HG03280 (cell line): ENCODE measurements at regions not wholly inside any gene's neighbourhood (a gene's known extent, or its start where the extent isn't known, plus 50 kb on each side); places are given as distances from the start of the nearest gene placed in this dataset.

Experiments used
- ATAC-seq: cut with Tn5 transposase; IDR thresholded peaks from one replicate; pipeline ENCODE4 v1.9.1; 2021; ENCODE audit warnings: mild to moderate bottlenecking, moderate library complexity; ENCODE audit not compliant: unreplicated experiment

- ATAC-seq, result no peak
Observed at GRCh38 chr2:84290537-84290936, 168.5 kb downstream of the SUCLG1 start.

GRCh38 chr2:84288293-84288692 lies 170.8 kb downstream of the SUCLG1 start:
- ATAC-seq, result no peak

- no peak for ATAC-seq
Observed at GRCh38 chr2:84286878-84287277, 172.2 kb downstream of the SUCLG1 start.

DNA sequence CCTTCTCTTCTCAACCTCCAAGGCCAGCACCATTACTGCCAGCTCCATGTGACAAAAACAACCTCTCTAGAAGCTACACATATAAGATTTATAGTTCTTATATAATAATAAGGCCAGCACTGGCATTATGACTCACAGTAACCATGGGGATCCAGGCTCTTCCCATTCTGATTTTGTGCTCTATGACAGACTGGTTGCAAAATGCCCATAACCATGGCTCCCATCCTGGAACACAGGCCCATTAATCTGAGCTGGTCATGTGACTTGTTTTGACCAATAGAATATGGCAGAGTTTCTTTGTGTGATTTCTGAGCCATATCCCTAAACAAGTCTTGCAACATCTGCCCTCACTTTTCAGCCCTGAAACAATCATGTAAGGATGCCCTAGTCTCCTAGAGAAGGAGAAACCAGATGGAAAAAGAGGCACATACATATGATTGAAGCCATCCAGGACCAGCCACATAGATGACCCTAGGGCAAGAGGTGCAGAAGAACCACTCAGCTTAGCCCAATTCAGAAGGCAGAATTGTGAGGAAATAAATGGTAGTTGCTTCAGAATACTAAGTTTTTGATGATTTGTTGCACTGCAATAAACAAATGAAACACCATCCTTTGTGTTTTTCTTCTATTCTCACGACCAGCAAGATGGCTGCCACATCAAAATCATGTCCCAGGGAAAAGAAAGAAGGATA lies 173.9 kb downstream of the SUCLG1 start:
- ATAC-seq, result no peak

DNA sequence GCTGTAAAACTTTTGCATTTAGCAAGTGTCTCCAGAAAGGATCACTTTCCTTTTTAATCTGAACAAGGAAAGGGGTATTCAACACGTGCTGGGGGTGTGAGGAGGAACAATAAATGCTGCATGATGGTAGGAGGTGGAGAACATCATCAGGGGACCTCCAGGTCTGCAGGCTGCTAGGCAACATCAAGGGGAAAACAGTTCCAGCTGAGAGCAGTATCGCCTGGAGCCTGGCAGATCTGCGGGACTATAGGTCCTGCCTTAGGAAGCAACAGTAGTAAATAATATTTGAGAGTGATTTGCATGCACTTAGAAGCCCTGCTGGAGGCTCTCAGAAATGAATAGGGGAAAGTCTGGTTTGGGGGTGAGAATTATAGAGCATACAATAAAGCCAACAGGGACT lies 175.6 kb downstream of the SUCLG1 start:
- no peak for ATAC-seq

DNA sequence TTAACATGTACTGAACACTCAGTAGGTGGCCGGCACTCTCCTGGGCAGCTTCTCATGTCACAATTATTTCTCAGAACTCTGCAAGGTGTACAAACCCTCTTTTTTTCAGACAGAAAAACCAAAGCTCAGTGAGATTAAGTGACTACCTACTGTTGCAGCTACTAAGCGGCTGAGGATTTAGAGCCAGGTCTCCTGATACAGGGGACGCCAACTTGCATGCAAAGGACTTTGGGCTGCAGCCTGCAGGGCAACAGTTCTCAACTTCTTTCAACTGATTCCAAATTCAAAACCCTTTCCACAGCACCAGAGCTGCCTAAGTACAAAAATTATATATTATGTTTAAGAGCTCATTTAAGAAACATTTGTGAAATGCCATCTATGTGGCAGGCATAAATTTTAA lies 177.6 kb downstream of the SUCLG1 start:
- no peak for ATAC-seq

DNA sequence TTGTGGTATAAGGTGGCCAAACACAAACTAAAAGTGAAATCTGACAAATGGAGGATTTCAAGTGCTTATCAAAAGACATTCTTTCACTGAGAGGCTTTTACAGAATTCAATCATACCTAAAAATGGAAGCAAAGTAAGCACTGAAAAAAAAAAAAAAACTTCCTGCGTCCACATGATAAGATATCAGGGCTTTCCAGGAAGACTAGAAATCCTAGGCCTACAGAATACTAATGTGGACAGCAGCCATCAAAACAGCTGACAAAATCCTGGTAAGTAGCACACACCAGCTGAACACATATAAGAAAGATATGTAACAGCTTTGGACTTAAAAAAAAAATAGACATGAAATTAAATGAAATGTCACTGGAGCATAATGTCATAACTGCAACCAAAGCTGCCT lies 178.2 kb downstream of the SUCLG1 start:
- no peak for ATAC-seq

DNA sequence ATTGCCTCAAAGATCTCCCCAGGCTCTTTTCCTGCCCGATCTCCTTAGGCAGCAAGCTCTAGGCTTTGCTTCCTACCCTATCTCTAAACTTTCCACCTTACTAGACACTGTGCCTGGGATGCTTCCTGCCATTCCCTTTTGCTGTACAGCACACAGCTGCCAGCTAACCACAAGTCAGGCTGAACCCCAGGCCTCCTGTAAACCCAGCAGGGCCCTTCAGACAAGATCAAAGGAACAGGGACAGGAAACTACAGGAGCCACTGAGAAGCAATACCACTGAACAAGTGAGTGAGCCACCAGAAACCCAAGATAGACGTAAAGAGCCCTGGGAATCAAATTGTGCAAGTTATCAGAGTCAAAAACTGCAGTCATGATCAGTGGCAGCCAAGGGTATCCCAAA lies 180.7 kb downstream of the SUCLG1 start:
- no peak for ATAC-seq

GRCh38 chr2:84276590-84277255 lies 182.4 kb downstream of the SUCLG1 start:
- ATAC-seq, result no peak

GRCh38 chr2:84273406-84273805 lies 185.7 kb downstream of the SUCLG1 start:
- no peak for ATAC-seq

DNA sequence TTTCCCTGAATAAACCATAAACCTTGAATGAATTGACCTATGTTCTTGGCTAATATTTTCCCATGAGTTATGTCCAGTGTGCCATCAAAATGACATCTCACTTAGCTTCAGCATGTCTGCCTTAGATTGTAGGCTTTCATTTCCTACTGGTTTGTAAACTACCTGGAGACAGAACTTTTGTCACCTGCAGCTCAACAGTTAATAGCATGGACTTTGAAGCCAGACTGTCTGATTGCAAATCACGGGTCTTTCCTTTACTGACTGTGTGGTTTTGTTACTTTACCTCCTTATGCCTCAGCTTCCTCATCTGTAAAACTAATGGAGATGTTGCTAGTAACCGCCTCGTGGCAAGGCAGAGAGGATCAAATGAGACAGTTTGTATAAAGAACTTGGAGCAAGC lies 187.1 kb downstream of the SUCLG1 start:
- ATAC-seq, result no peak

DNA sequence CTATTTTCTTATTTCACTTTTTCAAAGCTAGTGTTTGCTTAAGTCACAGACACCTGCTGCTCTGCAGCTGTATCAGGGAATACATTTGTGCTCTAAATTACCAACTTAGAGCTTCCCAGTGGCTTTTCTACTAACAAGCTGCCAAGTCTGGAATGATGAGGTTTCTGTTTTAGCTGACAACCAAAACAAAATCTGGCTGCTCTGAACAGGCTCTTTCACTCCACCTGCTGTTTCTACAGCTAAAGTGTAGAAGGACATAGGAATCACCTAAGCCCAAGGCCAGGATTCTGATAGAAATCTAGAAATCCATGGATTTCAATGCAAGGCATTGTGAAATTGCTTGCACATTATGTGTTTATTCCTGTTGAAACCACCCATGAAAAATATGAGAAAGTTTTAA lies 201.2 kb downstream of the SUCLG1 start:
- ATAC-seq, result no peak

- no peak for ATAC-seq
Observed at GRCh38 chr2:84251651-84252302, 207.3 kb downstream of the SUCLG1 start.

DNA sequence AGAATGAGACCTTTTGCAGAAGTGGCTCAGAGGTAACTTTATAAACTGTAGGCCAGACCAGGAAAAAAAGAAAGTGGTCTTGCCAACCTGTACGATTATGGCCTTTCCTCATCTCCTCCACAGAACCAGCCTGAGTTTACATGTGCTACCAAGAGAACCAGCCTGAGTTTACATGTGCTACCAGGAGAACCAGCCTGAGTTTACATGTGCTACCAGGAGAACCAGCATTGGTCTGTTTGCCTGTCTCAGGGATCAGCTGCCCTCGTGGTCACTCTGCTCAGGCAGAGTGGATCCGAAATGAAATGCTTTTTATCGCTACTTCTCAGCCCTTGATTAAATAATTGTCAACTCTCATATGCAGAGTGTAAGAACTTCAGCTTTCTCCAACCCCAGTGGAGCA lies 209.9 kb downstream of the SUCLG1 start:
- no peak for ATAC-seq

DNA sequence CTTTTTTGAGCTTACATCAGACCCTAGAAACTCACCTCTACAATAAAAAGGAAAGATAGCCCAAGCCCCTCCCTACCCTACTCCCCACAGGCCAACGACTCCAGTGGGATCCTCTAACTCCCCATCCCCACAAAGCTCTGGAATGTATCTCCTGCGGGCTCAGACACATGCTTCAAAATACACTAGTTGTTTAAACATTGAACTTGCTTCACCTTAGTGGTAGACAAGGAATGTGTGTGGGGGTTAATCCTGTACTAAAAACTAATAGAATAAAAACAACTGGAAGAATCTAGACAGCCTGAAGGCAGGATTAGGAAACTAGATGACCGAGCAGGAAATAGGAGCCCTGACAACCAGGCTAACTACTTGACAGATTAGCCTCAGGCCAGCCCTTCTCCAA lies 211.5 kb downstream of the SUCLG1 start:
- ATAC-seq, result no peak

DNA sequence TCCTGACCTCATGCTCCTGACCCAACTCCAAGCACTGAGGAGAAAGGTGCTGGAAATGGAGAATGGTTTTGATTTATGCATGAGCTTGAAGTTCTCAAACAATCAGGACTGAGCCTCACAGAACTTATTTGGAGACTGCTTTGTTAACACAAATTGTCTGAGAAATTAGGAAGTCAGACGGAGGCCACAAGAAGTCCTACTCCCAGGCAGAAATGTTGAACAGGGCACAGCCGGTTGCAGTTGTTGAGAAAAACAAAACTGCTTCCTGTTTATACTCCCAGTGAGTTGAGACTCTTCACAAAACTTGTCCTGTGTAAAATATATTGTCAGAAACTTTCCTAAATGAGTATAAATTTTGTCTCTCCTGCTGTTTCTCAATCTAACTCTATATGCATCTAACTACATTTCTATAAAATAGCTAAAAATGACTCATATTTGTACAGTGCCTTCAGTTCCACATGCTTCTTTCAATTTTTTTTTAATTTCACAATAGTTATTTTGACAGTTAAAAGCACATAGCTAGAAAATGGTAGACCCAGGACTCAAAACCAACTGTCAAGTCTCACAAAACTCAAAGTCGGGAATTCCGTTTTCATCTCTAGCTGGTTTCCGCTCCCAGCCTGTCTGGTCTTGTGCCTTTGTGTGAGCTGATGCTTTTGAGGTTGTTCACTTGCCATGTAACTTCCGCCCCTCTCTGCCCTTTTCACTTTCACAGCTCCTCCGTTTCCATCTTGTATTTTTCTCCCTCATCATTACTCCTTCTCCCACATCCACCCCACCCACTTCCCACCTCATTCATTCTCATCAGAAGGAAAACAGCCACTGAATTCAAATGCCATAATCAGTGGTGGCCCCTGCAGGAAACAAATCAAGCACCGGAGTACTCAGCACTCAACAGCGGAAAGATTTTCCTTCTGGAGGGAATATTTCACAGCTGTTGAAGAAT lies 215.0 kb downstream of the SUCLG1 start:
- no peak for ATAC-seq

- ATAC-seq, result no peak
Observed at GRCh38 chr2:84238907-84239306, 220.2 kb downstream of the SUCLG1 start.

DNA sequence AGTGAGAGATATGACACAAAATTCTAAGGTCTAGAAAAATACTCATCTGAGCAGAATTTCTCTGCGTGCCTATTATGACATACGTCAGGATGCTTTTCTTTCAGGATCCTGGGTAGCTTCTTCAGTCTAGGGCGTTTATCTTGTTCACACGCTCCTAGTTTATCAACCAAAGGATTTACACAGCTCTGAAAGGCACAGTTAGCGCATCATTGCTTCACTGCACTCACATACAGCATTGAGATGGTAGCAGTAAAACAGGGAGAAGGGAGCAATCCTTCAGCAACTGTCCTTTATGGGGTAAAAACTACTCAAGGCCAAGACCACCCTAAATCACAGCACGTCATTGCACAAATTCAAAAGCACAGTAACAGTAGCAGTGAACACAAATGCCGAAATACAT lies 222.8 kb downstream of the SUCLG1 start:
- no peak for ATAC-seq

GRCh38 chr2:84234103-84234502 lies 225.0 kb downstream of the SUCLG1 start:
- ATAC-seq, result no peak

GRCh38 chr2:84231478-84231877 lies 227.6 kb downstream of the SUCLG1 start:
- no peak for ATAC-seq

DNA sequence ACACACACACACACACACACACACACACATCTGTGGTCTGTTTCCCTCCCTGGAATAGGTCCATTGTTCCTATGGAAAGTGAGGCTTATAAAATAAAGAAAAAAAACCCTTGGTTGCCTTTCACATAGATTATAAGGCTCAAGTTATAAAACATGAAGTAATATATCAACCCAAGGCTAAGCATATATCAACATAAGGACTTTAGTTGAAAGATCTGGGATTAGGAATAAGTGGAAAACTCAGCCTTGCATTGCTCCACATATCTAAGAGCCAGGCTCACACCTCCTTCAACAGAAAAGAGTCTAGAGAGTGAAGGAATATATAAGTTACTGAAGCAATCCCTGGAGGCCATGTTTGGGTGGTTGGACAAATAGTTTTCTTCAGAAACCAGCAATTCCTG lies 235.0 kb downstream of the SUCLG1 start:
- ATAC-seq, result no peak
